Skeletal muscle tissue (tissue), 3 donors: ENCODE measurements at regions not wholly inside any gene's neighbourhood (a gene's known extent, or its start where the extent isn't known, plus 50 kb on each side); places are given as distances from the start of the nearest gene placed in this dataset.

Source experiments
- H3K27ac ChIP-seq: one replicate; pipeline ENCODE4 v1.7.0; 2013; ENCODE audit warnings: mild to moderate bottlenecking, low read depth, low read length, inconsistent platforms
- H3K27me3 ChIP-seq, 3 donors: one replicate each; pipeline ENCODE4 v1.7.0; 2013; ENCODE audit warnings: low read length in 3 of 3; ENCODE audit not compliant: control insufficient read depth in 3 of 3, insufficient read depth in 3 of 3
- H3K36me3 ChIP-seq, 3 donors: one replicate each; pipeline ENCODE4 v1.7.0; 2013; ENCODE audit warnings: low read length in 3 of 3; ENCODE audit not compliant: control insufficient read depth in 3 of 3, insufficient read depth in 3 of 3
- H3K4me1 ChIP-seq, 3 donors: one replicate each; pipeline ENCODE4 v1.7.0; 2013; ENCODE audit warnings: low read length in 3 of 3, mild to moderate bottlenecking in 3 of 3; ENCODE audit not compliant: control insufficient read depth in 3 of 3, insufficient read depth in 3 of 3
- H3K4me3 ChIP-seq, 3 donors: one replicate each; pipeline ENCODE4 v1.7.0; 2013; ENCODE audit warnings: low read length in 3 of 3
- H3K9ac ChIP-seq, 3 donors: one replicate each; pipeline ENCODE4 v1.7.0; 2013; ENCODE audit warnings: low read length in 3 of 3, mild to moderate bottlenecking in 3 of 3, moderate library complexity in 2 of 3, low read depth in 1 of 3
- H3K9me3 ChIP-seq, 3 donors: one replicate each; pipeline ENCODE4 v1.7.0; 2013; ENCODE audit warnings: low read length in 3 of 3; ENCODE audit not compliant: control insufficient read depth in 3 of 3
- donor health status: Osteomylitis.

DNA sequence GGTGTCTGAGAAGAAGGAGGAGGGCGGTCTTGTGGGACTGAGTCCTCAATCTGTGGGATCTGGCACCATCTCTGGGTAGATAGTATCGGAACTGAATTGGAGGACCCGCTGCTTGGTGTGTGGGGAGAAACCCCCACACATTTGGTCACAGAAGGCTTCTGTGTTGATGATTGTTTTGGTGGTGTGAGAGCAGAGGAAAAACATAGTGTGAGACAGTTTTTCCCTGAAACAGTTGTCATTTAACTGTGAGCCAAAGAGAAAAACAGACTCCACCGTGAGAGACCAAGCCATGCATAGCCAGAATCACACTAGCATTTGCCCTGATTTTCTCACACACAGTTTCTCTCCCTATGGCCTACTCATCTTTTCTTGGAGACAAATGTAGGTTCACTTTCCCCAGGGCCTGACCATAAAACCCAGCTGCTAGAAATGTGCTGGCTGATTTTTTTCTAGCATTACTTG, 91.4 kb upstream of the FLRT2 start:
- H3K9me3 ChIP-seq, result no peaks in the 10 kb centered on the region
- no peaks in the 10 kb centered on the region for H3K36me3 ChIP-seq
- H3K9ac ChIP-seq, result no peak overlapping the region
- peaks cover 3 to 5% (median 5%) of the 10 kb centered on the region in 3 donors for H3K4me1 ChIP-seq
- H3K27me3 ChIP-seq, result no peaks in the 10 kb centered on the region
- no peak overlapping the region for H3K4me3 ChIP-seq
- H3K27ac ChIP-seq, result no peak overlapping the region

DNA sequence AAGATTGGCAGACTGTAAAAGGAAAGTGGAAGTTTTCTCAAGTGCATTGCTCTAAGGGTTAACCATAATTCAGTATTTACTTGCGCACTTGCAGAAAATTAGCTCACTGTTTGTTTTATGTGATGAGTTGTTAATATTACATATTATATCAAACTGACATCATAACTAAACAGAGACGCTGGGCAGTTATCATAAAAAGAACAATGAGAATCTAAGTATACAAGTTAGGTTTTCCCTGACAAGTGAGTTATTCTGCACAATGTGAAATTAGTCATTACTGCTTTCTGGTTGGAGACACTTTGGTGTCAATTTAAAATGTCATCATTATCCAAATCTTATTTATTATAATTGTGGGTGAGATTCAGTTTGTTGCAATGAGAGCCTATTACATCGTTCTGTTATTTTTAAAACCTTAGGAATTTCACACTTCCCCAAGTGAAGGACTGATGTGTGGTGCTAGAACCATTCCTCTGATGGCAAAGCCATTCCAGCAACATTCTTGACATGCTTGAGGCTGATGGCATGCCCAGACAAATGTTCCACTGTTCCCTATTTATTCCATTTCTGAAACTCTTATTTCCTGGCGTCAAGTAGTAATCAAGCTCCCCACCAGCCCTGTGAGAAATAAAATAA, 90.1 kb upstream of the FLRT2 start:
- H3K9me3 ChIP-seq, result no peaks in the 10 kb centered on the region
- H3K27ac ChIP-seq, result no peak overlapping the region
- peaks cover 3 to 5% (median 5%) of the 10 kb centered on the region in 3 donors for H3K4me1 ChIP-seq
- no peak overlapping the region for H3K4me3 ChIP-seq
- H3K9ac ChIP-seq, result no peak overlapping the region
- no peaks in the 10 kb centered on the region for H3K27me3 ChIP-seq
- H3K36me3 ChIP-seq, result no peaks in the 10 kb centered on the region

DNA sequence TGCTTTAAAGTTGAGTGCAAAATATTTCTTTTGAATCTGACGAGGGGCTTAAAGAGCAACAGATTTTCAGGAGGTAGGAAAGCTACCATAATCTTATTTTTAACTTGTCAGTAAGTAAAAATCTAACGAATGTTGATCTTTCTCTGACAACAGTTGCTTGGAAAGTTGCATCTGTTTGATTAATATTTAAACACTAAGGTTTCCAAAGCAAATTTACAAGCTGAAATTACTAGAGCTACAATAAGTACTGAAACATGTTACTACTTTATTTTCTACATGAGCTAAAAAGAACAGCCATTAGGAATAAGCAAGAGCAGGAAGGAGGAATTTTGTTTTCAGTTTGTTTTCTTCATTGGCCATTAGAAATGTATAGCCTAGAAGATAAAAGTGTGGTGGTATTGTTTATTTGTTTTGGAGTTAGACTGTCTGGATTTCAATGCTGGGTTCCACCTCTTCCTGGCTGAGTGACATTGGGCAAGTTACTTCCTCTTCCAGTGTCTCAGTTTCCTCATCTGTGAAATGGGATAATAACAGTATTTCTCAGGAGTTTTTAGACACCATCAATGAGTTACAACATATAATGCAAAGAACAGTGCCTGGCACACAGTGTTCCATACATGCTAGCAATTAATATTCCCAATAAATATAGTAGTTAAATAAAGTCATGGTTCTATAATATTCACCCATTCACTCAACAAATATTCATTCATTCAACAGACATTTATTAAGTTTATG, 87.9 kb upstream of the FLRT2 start:
- Histone ChIP-seq H3K4me1 (peaks cover 3 to 4% (median 4%) of the 10 kb centered on the region in 3 donors), H3K9me3 (no peaks in the 10 kb centered on the region), H3K4me3 (no peak overlapping the region), H3K36me3 (no peaks in the 10 kb centered on the region), H3K27me3 (no peaks in the 10 kb centered on the region), H3K9ac (no peak overlapping the region), H3K27ac (no peak overlapping the region)

DNA sequence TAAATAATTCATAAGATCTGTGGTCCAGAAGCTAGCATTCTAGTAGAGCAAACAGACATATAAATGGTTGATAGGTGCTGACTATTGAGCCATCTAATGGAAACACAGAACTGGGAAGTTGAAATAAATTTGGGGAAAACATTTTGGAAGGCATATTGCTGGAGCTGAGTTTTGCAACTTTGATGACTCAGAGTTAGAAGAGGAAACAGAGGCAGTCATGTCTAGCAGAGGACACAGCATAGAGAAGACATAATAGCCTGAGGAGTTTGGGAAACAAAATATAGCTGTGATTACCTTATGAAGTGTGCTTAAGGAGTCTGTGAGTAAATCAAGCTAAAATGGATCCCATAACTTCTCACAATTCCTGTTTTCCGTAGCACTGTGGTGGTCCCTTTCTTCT, 86.9 kb upstream of the FLRT2 start:
- Histone ChIP-seq H3K36me3 (no peaks in the 10 kb centered on the region), H3K9me3 (no peaks in the 10 kb centered on the region), H3K9ac (no peak overlapping the region), H3K27me3 (no peaks in the 10 kb centered on the region), H3K4me1 (peaks cover 0 to 3% (median 2%) of the 10 kb centered on the region in 3 donors), H3K27ac (no peak overlapping the region), H3K4me3 (no peak overlapping the region)

DNA sequence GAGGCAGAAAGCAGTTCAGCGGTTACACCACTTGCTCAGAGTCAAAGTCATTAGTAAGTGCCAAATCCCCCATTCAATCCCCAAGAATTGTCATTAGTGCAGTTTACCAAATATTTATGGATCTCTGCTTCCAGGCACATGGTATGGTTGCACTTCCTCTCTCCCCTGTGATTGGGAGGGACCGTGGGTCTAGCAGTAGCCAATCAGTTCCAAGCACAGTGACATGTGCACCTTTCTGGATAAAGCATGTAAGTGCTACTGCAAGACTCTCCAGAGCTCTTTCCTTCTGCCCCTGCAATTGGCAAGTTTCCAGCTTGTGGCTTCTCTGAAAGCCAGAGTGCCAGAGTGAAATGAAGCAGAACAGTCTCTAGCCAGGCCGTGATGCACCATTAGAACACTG, 85.3 kb upstream of the FLRT2 start:
- H3K4me1 ChIP-seq, result peaks cover 0 to 3% (median 2%) of the 10 kb centered on the region in 3 donors
- H3K9me3 ChIP-seq, result no peaks in the 10 kb centered on the region

DNA sequence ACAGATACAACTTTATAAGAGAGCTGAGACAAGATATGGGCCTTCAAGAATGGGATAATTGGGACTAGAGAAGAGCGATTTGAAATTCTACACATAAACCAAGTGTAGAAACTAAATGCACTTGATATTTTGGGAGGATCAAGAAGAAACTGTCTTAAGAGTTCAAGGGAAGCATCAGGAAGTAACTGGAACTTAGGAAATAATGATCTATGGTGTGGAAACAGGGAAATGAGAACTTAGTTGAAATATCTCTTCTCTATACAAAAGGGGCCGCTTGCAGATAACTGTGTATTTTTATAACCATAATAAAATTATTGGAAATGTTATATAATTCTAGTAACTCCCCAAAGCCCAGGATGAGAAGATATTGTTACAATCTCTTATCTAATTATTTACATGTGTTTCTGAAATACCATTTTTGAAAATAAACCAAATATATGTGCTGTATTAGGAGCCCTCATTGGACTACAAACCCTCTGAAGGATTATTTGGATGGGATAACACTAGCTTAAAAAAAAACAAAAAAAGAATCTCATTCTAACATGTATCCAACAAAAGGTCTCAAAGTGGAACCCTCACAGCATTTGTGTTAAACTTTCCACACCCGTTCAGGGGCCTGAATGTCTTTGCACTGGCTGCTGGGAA, 84.7 kb upstream of the FLRT2 start:
- H3K9ac ChIP-seq, result no peak overlapping the region
- no peaks in the 10 kb centered on the region for H3K36me3 ChIP-seq
- H3K27me3 ChIP-seq, result no peaks in the 10 kb centered on the region
- peaks cover 0 to 3% (median 2%) of the 10 kb centered on the region in 3 donors for H3K4me1 ChIP-seq
- no peak overlapping the region for H3K4me3 ChIP-seq
- no peak overlapping the region for H3K27ac ChIP-seq
- no peaks in the 10 kb centered on the region for H3K9me3 ChIP-seq

More for the DNA sequence above, 85.3 kb upstream of the FLRT2 start:
- no peak overlapping the region for H3K9ac ChIP-seq
- H3K27me3 ChIP-seq, result no peaks in the 10 kb centered on the region
- H3K4me3 ChIP-seq, result no peak overlapping the region
- H3K27ac ChIP-seq, result no peak overlapping the region
- no peaks in the 10 kb centered on the region for H3K36me3 ChIP-seq

DNA sequence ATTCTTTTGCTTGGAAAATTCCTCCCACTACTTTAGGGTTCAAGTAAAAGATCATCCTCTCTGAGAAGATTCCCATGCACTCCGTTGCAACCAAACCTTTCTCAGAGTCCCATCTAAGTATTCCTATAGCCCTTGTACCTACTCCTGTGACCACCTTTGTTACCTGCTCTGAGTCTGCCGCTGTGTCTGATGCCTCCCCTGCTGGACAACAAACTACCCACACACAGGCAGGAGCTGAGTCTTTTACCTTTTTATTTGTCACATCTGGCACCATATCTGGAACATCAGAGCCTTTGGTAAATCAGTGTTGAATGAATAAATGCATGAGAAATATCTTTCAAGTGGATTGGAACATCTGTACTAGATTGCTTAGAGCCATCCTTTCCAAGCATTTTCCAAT, 82.1 kb upstream of the FLRT2 start:
- Histone ChIP-seq H3K36me3 (no peaks in the 10 kb centered on the region), H3K4me1 (no peaks in the 10 kb centered on the region), H3K27ac (no peak overlapping the region), H3K9me3 (no peaks in the 10 kb centered on the region), H3K27me3 (no peaks in the 10 kb centered on the region), H3K9ac (no peak overlapping the region), H3K4me3 (no peak overlapping the region)

DNA sequence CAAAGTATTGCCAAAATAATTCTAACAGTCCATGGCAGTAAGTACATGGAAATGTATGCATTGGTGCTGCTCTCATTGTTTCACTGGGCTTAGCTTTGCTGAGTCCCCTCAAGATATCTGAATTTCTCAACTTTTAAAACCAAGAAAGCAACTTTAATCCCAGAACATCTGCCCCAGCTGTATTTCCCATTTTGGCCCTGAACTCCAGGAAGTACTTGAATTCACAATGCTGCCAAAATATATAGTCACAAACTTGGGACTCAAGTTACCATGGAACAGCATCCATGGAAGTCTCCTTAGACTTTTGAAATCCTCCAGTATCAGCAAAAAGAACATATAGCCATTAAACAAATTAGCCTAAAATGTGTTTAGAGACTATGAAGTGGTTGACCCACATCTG, 78.5 kb upstream of the FLRT2 start:
- Histone ChIP-seq H3K36me3 (no peaks in the 10 kb centered on the region), H3K27me3 (no peaks in the 10 kb centered on the region), H3K4me1 (no peaks in the 10 kb centered on the region), H3K27ac (no peak overlapping the region), H3K9ac (no peak overlapping the region), H3K9me3 (no peaks in the 10 kb centered on the region), H3K4me3 (no peak overlapping the region)

DNA sequence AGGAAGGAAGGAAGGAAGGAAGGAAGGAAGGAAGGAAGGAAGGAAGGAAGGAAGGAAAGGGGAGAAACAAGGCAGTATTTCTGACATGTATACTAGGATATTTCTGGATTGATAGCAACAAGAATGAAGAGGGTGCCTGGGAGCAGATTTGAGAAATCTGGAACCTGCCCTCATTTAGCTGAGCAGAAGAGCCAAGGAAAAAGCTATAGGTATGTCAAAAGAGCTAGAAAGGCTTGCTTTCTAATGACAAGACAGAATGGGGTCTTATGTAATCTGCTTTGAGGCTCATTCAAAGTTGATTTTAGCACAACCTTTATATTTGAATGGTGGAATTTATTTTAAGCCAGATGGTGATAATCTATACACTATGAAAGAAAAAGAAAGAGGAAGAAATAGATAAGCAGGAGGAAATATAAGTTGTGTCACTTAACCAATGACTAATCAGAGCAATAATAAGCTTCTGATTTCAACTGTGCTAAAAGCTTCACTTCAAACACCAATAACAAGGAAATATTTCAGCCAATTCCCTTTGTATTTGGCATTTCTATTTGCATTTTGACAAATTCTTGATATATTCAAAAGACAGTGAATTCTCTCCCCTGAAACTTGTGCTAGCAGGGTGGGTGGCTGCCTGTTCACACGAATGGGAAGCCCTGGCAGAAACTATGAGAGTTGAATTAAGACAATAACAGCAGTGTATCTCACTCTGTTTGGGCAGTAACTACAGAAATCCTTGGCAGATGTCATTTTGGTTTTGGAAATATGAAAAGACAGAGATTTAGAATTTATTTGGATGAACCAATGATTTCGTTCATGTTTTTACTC, 76.3 kb upstream of the FLRT2 start:
- Histone ChIP-seq H3K36me3 (no peaks in the 10 kb centered on the region), H3K9ac (no peak overlapping the region), H3K27ac (no peak overlapping the region), H3K27me3 (no peaks in the 10 kb centered on the region), H3K4me1 (no peaks in the 10 kb centered on the region), H3K9me3 (no peaks in the 10 kb centered on the region), H3K4me3 (no peak overlapping the region)
